Retinal pigment epithelial cell (primary cell): ENCODE measurements at regions not wholly inside any gene's neighbourhood (a gene's known extent, or its start where the extent isn't known, plus 50 kb on each side); places are given as distances from the start of the nearest gene placed in this dataset.

Source experiments
- DNase-seq: peaks from one replicate; pipeline ENCODE4 v3.0.0-alpha.2; 2010; ENCODE audit warnings: low read depth
- H3K4me3 ChIP-seq: 2 replicates; pipeline ENCODE4 v1.5.1; 2011; ENCODE audit warnings: mild to moderate bottlenecking, low read length, control low read depth, moderate library complexity
- CTCF ChIP-seq: conservative IDR thresholded peaks from 2 replicates; pipeline ENCODE4 v1.5.1; 2011; ENCODE audit warnings: low read depth, low read length, control low read depth, inconsistent platforms

- H3K4me3 ChIP-seq = no peak overlapping the region
- no peak for TF ChIP-seq CTCF
- no peak for DNase-seq
These were observed 555.3 kb downstream of the NUF2 start for GRCh38 chr1:163877016-163877415.

GRCh38 chr1:163885510-163885909 lies 563.8 kb downstream of the NUF2 start:
- no peak for DNase-seq
- H3K4me3 ChIP-seq = no peak overlapping the region
- no peak for TF ChIP-seq CTCF

- TF ChIP-seq CTCF = no peak
- H3K4me3 ChIP-seq = no peak overlapping the region
- DNase-seq = no peak
These were observed 574.2 kb downstream of the NUF2 start for GRCh38 chr1:163896001-163896400.

GRCh38 chr1:163897412-163898155 lies 575.8 kb downstream of the NUF2 start:
- no peak overlapping the region for H3K4me3 ChIP-seq
- no peak for DNase-seq
- TF ChIP-seq CTCF = no peak

GRCh38 chr1:163906283-163906682 lies 584.5 kb downstream of the NUF2 start:
- DNase-seq = no peak
- no peak for TF ChIP-seq CTCF

GRCh38 chr1:163912170-163912884 lies 590.6 kb downstream of the NUF2 start:
- DNase-seq = no peak
- no peak for TF ChIP-seq CTCF
- H3K4me3 ChIP-seq = no peak overlapping the region

More at GRCh38 chr1:163906283-163906682, 584.5 kb downstream of the NUF2 start:
- no peak overlapping the region for H3K4me3 ChIP-seq
